ENCODE measurements at regions not wholly inside any gene's neighbourhood (a gene's known extent, or its start where the extent isn't known, plus 50 kb on each side); places are given as distances from the start of the nearest gene placed in this dataset.

GRCh38 chr18:66966171-66966570 lies 362.3 kb upstream of the CDH19 start:
- TF ChIP-seq CTCF (IDR thresholded peaks at IDR 0.05; ENCODE audit: poor library complexity), result no peak
- no peak for TF ChIP-seq EZH2 (IDR thresholded peaks at IDR 0.05; ENCODE audit: borderline replicate concordance)

All from hepatocyte (in vitro differentiated cells).